ENCODE measurements at regions not wholly inside any gene's neighbourhood (a gene's known extent, or its start where the extent isn't known, plus 50 kb on each side); places are given as distances from the start of the nearest gene placed in this dataset.

DNA sequence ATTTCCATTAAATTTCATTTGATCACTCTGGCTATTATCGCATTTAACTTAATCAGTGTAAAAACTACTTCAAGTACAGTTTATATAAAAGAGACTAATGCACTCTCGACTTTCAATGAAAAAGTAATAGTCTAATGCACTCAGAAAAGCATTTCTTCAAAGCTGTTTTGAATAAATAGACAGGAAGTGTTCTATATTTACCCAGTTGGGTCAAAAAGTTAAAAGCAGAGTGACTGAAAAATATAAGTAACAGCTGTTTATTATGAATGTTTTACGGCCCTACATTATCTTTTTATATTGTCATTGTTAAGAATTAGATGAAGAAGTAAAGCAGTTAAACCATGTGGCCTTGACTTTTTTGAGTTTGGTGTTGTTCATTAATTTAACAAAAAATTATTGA is 391.8 kb downstream of the ZPLD1 start:
- no peak overlapping the region for H3K4me3 ChIP-seq (ENCODE audit: low read length)
- DNase-seq (ENCODE audit: low read depth): no peak
- TF ChIP-seq, protein P1, sequence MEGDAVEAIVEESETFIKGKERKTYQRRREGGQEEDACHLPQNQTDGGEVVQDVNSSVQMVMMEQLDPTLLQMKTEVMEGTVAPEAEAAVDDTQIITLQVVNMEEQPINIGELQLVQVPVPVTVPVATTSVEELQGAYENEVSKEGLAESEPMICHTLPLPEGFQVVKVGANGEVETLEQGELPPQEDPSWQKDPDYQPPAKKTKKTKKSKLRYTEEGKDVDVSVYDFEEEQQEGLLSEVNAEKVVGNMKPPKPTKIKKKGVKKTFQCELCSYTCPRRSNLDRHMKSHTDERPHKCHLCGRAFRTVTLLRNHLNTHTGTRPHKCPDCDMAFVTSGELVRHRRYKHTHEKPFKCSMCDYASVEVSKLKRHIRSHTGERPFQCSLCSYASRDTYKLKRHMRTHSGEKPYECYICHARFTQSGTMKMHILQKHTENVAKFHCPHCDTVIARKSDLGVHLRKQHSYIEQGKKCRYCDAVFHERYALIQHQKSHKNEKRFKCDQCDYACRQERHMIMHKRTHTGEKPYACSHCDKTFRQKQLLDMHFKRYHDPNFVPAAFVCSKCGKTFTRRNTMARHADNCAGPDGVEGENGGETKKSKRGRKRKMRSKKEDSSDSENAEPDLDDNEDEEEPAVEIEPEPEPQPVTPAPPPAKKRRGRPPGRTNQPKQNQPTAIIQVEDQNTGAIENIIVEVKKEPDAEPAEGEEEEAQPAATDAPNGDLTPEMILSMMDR (conservative IDR thresholded peaks at IDR 0.05; ENCODE audit: low read length): no peak

DNA sequence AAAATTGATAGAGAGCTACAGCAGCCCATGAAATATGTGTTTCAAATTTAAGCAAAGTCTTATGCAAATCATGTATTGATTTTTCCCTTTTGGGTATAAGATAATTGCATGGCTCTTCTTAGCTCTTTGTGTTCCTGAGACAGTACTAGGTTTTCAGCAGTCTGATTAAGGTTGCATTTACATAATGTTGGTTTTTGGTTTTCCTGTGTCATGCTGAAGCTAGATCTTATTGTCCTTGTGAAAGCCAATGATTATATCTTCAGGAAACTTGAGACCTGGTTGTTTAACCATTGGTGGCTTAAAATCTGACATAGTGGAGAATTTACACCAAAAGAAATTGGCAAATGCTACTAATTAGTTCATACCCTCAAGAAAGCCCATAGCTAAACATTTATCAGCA is 392.6 kb downstream of the ZPLD1 start:
- TF ChIP-seq, protein P1 (conservative IDR thresholded peaks at IDR 0.05; ENCODE audit: low read length): no peak
- H3K4me3 ChIP-seq (ENCODE audit: low read length): no peak overlapping the region
- no peak for DNase-seq (ENCODE audit: low read depth)

DNA sequence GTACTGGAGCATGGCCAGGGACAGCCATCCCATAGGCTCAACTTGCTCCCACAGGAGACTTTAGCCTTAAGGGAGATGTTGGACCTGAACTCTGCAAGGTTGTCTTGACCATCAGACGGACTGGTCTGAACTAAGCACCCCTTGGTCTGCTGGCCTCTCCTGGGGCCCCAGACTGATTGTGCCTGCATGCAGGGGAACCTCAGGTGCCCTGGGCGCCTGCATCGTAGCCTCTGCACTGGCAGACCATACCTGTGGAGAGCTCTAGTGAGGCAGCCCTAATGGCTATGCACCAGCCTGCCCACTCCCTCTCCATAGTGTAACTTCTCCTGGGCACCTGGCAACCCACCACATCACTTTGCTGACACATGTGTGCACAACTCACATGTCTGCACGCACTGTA is 395.6 kb downstream of the ZPLD1 start:
- H3K4me3 ChIP-seq (ENCODE audit: low read length): no peak overlapping the region
- DNase-seq (ENCODE audit: low read depth): no peak
- TF ChIP-seq, protein P1 (conservative IDR thresholded peaks at IDR 0.05; ENCODE audit: low read length): no peak

DNA sequence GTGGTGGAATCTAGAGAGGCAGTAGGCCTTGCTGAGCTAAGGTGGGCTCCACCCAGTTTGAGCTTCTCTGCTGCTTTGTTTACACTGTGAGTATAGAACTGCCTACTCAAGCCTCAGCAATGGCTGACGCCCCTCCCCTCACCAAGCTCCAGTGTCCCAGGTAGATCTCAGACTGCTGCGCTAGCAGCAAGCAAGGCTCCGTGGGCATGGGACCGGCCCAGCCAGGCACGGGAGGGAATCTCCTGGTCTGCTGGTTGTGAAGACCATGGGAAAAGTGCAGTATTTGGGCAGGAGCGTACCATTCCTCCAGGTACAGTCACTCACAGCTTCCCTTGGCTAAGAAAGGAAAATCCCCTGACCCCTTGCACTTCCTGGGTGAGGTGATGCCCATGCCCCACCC is 407.1 kb downstream of the ZPLD1 start:
- H3K4me3 ChIP-seq (ENCODE audit: low read length): no peak overlapping the region
- no peak for DNase-seq (ENCODE audit: low read depth)
- TF ChIP-seq, protein P1 (conservative IDR thresholded peaks at IDR 0.05; ENCODE audit: low read length): no peak

DNA sequence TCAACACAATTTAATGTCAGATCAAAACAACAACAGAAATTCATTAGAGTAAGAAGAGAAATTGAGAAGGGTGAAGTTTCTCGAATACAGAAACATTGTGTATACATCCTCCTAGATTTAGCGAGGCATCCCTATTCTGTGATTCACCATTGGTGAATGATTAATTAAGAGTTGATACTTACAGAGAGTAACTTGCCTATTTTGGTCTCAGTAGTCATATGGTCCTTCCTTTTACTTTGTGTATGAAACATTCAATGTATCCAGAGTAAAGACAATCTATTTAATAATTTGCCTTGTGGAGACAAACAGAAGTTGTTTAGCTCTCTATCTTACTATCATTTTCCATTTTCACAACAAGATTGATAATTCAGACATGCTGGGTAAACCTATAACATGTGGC is 432.0 kb downstream of the ZPLD1 start:
- TF ChIP-seq, protein P1 (conservative IDR thresholded peaks at IDR 0.05; ENCODE audit: low read length): no peak

DNA sequence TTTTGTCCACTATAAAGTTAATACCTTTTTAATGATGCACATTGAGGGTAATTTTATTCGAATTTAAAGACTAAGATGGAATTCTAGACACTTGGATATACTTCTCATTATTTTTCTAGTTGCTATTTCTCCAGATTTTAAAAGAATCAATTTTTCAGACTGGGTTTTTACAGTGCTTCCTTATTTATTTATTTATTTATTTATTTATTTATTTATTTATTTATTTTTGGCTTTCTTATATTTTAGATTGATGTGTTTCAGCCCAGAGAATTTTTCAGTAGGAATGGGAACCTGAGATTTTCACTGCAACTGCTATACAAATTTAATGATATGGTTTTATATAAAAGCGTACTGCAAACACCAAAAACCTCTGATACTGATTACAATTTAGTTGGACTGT is 448.7 kb downstream of the ZPLD1 start:
- TF ChIP-seq, protein P1 (conservative IDR thresholded peaks at IDR 0.05; ENCODE audit: low read length): no peak
- H3K4me3 ChIP-seq (ENCODE audit: low read length): no peak overlapping the region
- DNase-seq (ENCODE audit: low read depth): no peak

More for the DNA sequence above, 432.0 kb downstream of the ZPLD1 start:
- no peak overlapping the region for H3K4me3 ChIP-seq (ENCODE audit: low read length)
- no peak for DNase-seq (ENCODE audit: low read depth)

DNA sequence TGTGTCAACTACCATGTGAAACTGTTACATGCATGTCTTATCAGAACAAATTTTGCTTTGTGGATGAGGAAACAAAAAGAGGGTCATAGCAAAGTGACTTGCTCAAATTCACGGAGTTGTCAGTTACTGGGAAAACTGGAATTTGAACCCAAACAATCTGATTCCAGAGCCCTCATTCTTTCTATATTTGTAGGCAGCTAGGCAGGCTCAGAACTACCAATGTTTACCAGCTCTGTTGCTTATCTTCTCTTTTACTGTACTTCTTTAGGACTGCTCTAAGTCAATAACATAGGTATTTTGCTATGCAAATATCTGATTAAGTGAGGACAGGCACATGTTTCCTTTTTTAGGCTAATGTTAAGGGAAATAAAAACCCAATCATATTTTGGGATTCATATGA is 450.5 kb downstream of the ZPLD1 start:
- no peak for DNase-seq (ENCODE audit: low read depth)
- TF ChIP-seq, protein P1 (conservative IDR thresholded peaks at IDR 0.05; ENCODE audit: low read length): no peak
- H3K4me3 ChIP-seq (ENCODE audit: low read length): no peak overlapping the region
